NCI-H2227 (cell line): ENCODE measurements at regions not wholly inside any gene's neighbourhood (a gene's known extent, or its start where the extent isn't known, plus 50 kb on each side); places are given as distances from the start of the nearest gene placed in this dataset.

Source experiments
- DNase-seq: peaks from one replicate; lab custom pipeline; 2025; ENCODE audit not compliant: unreplicated experiment; lab: John Stamatoyannopoulos, UW

DNA sequence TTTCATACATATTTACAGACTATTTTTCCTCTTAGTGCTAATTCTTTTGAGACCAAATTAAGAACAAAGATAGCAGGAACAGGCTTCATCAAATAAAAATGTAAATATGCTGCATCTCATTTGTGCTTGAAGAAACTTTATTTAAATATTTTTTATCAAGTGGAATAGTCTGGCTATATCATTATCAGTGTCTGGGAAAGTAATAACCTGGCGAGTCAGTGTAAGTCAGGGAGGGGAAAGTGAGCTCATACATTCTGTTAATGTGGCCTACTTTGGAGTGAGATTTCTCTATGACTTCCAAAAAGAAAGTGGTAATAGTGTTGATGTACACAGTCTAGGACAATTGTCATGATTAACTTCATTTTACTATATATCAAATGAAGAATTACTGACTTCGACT, 1045.1 kb downstream of the ADGRL2 start:
- no peak for DNase-seq

DNA sequence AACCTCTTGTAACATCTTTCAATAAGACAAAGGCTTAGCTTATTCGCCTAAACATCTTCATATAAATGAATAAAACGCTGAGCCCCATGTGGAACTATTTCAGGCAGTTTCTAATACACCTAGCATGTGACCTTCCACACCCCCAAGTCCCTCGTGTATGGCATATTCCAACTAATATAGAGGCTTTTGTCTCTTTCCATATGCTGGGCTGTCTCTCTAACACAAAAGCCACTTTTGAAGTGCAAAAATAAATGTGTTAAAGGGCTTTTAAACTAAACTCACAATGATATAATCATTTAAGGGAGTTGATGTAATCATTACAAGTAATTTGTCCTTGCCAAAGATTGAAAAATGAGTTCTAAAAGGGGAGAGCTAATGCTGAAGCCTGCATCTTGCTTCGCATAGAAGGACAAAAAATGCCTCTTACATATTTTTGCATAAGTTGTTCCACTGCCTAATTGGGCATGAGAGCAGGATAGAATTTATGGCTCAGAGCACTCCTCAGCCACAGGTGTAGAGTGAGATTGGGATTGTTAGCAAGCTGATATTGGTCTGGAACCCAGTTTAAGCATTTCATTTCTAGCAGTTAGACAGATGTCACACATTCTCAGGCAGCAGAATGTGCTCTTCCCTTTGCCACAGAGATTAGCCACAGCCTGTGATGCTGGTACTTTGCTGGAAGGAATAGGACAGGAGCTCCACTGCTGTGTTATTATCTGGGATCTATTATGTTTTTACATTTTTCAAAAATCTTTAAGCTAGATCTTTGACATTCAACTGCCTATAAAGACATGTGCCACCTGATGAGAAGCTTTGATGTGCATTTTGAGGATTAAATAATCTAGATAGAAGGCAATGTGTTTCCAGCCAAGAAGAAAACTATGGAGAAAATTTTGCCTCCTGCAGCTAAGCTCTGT, 1044.4 kb downstream of the ADGRL2 start:
- DNase-seq: no peak

DNA sequence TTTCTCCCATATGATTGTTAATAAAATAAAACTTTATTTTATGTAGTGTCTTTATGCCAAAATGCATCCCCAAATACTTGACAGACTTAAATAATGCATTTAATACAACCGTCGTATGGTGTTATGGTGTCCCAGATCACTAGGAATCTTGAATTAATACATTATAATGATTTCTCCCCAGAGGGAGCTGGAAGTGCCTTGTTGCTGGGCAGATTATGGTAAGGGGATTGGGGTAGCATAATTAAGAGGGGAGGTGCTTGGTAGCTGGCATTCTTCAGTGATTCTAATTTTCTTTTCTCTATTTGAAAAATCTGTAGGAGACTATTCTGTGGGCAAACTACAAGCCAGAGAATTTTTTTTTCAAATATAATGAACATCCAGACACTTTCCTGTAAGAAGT, 1043.7 kb downstream of the ADGRL2 start:
- no peak for DNase-seq

DNA sequence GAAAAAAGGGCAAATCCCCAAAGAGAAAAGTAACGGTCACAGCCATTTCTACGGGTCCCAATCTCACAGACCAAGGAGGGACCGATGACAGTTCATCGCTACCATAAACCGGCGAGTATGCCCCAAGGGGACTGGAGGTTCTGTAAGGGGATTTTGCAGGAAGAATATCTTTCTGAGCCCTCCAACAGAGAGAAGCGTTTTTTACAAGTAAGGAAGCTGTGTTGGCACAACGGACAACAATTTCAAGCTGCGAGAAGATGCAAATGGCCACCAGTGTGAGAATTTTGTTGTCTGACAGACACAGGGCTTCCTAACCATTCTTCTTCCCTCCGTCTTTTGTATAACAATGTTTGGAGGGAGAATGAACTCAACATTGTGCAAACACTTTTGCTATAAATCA, 1043.1 kb downstream of the ADGRL2 start:
- no peak for DNase-seq

DNA sequence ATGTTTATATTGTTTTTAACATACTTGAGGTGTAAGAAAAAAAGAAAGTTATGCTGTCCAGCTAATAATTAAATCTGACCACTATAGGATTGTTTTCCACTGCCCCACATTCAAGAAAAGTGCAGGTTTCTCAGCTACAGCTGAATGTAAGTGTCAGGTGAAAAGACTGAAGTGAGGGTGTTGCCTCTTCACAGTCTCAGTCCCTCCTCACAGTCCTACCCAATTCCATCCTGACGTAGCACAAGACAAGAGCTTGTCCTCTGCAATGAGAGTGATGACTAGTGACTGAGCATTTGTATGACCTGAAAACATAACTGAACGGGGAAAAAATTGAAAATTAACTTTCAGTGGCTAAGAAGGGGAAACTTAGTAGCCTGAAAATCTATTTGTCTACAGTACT, 1039.5 kb downstream of the ADGRL2 start:
- no peak for DNase-seq

DNA sequence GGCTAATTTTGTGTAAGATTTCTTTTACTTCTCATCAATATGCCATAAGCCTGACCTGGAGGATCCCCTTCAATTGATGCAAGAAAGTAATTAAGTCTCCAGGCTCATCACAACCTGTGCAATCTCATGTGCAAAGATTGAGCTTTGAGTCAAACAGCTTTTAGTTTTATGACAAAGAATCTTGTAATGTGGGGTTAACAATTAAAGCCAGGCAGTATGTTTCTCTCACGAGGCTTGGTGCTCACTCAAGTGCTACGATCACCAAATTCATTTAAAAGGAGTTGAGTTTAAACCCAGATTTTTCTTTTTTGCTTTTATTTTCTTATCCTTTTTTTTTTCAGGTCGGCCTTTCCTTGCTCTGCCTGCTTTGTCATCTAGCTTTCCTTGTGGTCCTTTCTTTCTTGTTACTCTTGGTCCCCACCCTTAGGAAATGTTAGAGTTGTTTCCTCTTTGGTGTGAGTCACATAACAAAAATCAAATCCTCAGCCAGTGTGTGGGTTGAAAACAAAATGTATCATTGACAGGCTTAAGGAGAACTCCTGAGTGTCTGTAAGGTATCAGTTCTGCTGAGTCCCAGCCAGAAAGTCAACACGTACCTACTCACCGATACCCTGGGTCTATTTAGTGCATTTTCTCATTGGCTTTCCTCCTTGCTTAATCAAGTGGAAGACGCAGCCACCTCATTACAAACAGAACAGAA, 1037.2 kb downstream of the ADGRL2 start:
- DNase-seq: no peak

DNA sequence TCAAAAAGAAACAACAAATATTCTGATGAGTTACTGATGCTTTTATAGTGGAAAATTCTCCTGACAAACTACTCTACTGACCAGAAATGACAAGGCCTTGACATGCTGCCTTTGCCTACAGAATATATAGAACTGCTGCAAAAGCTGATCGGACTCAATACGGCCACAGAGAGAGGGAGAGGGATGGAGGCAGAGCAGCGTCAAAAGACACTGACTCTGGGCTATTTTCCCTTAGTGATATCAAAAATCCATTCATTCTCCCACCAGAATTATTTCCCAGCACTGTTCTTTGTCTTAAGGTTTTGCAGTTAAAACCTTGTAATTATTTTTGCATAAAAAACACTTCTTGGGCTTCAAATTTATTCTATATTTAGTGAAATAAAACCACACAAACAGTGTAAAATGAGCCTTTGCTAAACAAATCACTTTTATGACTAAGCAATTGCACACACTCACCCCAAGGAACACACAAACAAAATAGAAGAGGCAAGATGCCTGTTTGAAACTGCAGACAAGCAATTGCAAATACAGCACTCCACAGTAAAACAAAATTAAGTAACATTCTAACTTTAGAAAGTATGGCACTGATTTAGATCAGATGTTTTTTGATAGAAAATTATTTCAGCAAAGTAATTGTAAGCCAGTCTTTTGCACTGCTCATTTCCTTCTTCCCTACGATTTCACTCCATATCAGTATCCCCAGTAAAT, 1036.4 kb downstream of the ADGRL2 start:
- no peak for DNase-seq

DNA sequence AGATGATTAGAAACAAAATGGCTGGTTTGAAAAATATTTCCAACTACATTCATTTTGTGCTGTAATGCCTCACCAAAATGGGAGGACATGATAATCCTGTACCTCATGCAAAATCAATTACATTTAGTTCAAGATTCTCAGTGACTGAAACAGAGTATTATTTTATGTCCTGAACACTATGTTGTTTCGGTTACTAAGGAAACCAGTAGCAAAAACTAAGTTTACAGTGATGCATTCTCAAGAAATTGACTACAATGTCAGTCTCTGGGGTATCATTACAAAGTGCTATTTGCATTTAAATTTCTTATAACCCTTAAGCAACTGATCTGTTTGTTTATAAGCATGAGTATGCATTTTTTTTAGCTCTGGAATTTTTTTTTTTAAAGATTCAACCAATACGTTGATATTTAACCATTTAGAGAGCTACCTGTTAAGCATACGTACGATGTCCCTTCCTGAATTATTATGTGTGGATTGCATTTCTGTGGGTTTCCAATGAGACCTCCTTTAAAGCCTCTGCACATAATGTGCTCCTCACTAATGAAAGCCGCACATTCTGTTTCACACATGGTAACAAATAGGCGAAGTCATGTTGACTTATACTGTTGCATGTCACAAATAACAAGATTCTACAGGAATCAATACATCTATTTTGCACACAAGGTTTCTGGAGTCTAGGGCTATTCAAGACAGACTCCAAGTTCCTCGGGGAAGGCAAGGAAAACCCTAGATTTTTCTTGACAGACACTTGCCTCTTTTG, 1035.7 kb downstream of the ADGRL2 start:
- DNase-seq: no peak

DNA sequence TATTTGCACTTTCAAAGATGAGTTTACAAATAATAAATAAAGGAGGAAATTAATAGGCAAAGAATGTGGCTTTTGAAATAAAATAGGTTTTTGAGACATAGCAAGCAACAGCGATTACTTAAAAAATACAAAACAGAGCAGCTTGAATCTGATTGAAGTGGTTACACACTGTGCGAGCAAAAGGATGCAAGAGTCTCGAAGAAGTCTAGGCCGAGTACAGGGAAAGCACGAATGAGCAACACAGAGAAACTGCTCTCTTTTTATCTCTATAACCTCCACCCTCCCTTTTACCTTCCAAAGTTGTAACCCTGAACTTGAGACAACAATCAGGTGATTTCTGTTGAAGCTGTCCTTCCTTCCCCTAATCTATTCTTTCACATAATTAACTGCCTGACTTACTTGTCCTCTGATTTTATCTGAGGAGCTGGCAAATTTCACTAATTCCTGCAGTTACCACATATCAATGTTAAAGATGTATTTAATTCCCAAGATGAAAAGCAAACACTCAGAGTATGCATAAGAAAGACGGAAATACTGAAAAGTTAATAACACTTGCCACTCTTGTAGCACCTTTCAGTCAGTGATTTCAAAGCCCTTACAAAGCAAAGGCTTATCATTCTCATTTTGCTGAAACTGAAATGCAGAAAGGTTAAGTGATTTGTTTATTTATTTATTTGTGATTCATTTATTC, 1030.1 kb downstream of the ADGRL2 start:
- no peak for DNase-seq

DNA sequence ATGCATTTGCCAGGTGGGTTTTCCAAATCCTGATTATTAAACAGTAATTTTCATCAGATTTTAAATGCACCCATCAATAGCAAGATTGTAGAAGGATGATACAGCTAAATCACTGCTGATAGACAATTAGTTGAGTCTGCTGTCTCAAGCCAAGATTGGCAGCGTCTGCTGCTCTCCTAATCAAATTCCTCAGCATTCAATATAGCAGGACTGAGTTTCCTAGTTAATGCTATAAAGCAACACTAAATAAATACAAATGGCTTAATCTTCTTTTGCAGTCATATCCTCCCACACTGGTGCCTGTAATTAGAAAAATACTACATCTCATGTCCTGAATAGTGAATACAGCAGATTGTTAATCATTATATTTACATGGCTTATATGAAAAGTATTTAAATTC, 1028.8 kb downstream of the ADGRL2 start:
- no peak for DNase-seq

DNA sequence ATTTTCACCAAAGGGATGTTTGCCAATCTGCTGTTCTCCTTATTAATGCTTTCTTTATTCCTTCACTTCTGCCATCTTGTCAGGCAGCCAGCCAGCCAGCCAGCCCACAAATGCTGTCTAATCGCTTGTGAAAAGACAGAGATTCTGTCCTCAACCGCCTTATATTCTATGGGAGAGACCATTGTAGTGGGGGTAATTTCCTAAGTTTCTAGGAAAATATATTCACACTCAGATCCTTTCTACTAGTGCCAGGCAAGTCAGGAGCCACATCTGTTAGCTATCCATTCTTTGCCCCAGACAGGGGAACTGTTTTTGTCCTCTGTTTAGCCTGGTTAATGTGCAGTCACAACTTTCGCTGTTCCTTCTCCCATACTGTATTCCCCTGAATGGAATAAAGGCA, 1023.1 kb downstream of the ADGRL2 start:
- DNase-seq: no peak

DNA sequence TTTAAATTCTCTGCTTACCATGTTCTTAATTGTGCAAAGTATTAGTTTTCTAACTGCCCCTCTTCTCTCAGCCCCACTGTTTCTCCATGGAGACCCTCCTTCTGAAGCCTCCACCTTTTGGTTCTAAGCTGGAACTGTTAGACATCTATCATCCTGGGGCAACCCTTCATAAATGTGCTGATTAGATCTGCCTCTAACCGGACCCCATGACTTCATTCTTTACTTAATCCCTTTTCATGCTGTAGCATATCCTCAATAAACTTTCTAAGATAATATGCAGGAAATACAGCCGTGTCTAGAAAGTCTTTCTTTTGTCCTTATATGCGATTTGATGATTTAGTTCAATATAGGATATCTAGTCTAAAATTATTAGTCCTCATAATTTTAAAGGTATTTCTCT, 1020.1 kb downstream of the ADGRL2 start:
- DNase-seq: no peak

DNA sequence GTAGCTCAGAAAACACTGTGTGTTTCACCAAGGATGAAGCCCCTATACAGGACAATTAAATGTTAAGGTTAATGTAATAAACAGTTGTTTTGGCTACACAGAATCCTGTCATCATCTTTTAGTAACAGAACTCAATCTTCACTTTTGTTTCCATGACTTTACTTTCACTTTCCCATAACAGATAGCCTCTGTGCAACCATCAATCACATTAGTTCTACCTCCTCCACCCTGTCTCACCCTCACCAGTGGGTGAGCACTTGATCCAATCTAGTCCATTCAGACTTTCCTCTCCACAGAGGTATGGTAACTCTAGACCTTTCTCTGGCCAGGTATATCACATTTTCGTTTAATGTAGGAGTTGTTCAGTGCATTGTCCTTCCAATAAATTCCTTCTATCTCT, 1018.5 kb downstream of the ADGRL2 start:
- no peak for DNase-seq

DNA sequence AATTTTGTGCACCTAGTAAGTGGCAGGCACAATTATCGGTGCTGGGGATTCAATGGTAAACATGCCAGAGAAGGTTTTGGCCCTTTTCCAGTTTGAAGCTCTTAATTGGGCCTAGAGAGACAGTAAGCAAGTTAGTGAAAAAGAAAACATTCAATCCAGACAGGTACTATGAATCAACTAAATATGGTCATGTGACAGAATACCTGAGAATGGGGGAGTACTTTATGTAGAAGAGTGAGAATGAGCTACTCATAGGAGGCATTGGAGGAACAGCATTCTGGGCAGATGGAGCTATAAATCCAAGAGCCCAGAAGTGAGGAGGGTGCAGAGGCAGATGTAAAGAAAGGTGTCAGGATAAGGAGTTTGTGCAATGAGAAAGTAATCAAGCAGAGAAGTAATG, 1017.9 kb downstream of the ADGRL2 start:
- no peak for DNase-seq

DNA sequence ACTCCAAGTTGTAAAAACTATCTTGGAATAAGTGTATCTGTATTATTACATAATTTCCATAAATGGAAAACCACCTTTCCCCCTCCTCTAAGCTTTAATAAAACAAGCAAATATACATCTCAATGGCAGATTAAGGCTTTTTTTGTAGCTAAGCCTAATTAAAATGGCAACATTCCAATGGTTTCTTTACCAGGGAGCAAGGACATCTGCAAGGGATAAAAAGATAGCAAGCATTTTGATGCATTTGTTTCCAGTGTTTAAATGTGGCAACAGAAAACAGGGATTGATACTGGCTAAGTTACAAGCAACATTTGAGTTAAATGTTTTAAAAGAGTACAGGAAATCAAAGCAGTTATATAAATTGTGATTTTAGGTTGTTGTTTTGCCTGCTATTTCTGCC, 1012.7 kb downstream of the ADGRL2 start:
- DNase-seq: no peak

DNA sequence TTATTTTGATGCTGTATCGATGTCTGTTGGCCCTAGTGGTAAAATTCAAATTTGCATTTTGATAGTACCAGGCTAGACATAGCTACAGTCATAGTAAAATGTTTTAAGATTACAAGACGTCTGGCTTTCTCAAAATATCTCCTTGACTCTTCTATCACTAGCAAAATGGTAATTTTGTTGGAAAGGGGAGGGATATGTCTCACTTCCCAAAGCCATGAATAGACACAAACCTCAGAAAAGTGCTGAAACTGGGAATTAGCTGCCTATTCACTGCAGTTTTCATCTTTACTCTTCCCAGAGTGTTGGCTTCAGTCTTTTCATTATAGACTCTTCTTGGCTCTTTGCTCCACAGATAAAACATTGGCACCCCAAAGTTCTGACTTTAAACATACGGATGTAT, 1009.9 kb downstream of the ADGRL2 start:
- DNase-seq: no peak

DNA sequence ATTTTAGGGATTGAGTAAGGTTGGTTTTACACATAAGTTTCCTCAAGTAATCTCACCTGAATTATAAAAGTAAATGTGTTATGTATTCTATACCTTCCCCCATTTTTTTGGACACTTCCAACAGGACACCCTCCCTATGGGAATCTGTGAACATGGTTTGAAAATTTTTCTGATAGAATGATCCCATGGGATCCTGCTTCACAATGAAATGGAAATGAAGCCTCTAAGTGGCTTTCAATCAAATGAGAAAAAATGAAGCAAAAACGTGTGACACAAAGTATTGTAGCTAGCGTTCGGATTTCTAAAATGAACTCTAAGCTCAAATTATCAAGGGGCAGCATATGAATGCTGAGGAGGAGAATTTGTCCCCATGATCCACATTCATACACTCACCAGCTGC, 1006.8 kb downstream of the ADGRL2 start:
- DNase-seq: no peak

DNA sequence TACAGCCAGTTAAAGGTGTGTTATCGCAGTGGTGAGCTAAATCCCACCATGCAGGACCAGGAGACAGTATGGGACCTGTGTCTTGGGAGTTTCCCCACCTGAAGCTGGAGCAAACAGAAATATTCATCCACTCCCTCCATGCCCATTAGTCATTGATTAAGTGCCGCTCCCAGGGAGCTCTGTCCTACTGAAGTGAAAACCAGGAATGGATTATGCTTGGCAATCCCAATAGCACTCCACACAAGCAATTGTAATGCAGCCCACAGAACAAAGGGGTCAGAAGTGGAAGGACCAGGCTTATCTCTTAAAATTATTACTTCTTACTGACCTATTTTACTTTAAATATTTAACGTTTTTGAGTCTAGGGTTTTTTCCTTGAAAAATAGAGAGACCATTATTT, 1005.4 kb downstream of the ADGRL2 start:
- DNase-seq: no peak

DNA sequence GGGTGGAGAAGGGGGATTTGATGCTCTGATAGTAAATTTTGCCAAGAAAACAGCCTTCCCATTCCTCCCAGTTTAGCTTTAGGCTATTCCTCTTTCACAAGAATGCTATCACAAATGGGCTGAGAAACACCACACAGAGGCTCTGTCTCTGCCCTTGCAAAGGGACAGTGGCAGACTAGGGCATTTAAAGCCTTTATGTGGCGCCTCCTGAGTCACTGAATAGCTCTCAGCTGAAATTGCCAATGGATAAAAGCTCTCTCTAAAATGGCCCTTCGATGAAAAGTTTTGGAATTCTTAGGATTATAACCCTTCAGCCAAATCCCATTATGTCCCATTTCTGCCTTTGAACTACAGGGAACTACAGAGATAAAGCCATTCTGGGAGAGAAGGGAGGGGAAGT, 1000.4 kb downstream of the ADGRL2 start:
- no peak for DNase-seq

DNA sequence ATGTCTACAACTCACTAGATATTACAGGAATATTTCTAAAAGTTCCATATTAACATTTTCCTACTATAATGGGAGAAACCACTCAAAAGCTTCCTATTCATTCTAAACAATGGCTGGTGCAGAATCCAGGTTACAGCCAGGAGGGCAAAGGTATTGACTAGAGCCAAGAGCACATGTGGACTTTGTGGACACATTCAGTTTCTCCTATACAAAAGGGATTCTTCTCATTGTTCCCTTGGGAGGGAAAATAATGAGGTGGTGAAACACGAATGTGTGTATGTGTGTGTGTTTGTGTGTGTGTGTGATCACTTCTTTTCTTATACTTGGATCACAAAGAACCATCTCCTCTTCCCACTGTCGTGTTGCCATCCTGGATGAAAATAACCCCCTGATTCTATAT, 1000.0 kb downstream of the ADGRL2 start:
- no peak for DNase-seq

DNA sequence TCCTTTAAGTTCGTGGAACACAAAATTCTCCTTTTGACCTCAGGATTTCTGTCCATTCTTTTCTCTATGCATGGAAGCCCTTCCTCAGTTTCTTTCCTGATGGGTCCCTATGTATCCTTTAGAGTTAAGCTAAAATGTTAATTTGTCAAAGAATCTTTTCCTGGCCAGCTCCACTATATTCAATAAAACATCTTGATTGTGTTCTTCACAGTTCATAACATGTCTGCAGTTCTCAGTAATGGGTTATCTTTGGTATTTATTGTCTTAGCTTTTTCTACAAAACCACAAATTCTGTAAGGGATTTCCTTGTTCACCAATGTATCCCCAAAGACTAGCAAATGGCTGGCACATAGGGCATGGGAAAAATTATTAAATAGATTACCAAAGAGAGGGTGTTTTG, 998.5 kb downstream of the ADGRL2 start:
- no peak for DNase-seq
